Lower leg skin (tissue), 4 donors: ENCODE measurements at regions not wholly inside any gene's neighbourhood (a gene's known extent, or its start where the extent isn't known, plus 50 kb on each side); places are given as distances from the start of the nearest gene placed in this dataset.

ENCODE experiments used
- DNase-seq, 2 donors: peaks; one replicate each; pipeline ENCODE4 v3.0.0-alpha.2; 2019; ENCODE audit warnings: low spot score in 2 of 2
- H3K4me3 ChIP-seq: fragments of 200-600 bp; sonication (generic); 2 replicates; pipeline ENCODE4 v1.5.1; 2017; ENCODE audit warnings: mild to moderate bottlenecking, low read depth; ENCODE audit not compliant: poor library complexity, severe bottlenecking
- CTCF ChIP-seq, 3 donors: fragments of 450-650 bp; IDR thresholded peaks; one replicate each; pipeline ENCODE4 v1.5.1; 2016; ENCODE audit warnings: antibody characterized with exemption in 3 of 3, mild to moderate bottlenecking in 3 of 3, moderate library complexity in 2 of 3
- POLR2A ChIP-seq, 2 donors: fragments of 450-650 bp; IDR thresholded peaks; one replicate each; pipeline ENCODE4 v1.6.1; 2016 to 2017; ENCODE audit warnings: antibody characterized with exemption in 2 of 2, mild to moderate bottlenecking in 1 of 2, moderate library complexity in 1 of 2
- WGBS, 2 donors: methylation state at CpG; one replicate each; pipeline ENCODE4 v1.1.5; 2018; 5-methylcytosine and 5-hydroxymethylcytosine counted together
- intact Hi-C: fragments of 100-400 bp; cut with DNase I; formaldehyde crosslinking; loops from one replicate; pipeline ENCODE4 v1.15.0; 2023; ENCODE audit warnings: low total_unique reads

GRCh38 chr3:72245183-72245811 lies 460.3 kb upstream of the PROK2 start:
- DNase-seq = peak in 1 of 2 donors; percentile 93
- WGBS, 2 donors = 23 to 52% methylated on average over 6 to 9 of the region's 9 CpGs
- TF ChIP-seq POLR2A (IDR thresholded peaks at IDR 0.05) = no peak
- no peak for TF ChIP-seq CTCF (IDR thresholded peaks at IDR 0.05)
- no peak overlapping the region for H3K4me3 ChIP-seq
- intact Hi-C loops = no loop called here

- no peak overlapping the region for H3K4me3 ChIP-seq
- 67 to 84% methylated on average over 5 of the region's 5 CpGs for WGBS, 2 donors
- intact Hi-C loops = no loop called here
- TF ChIP-seq CTCF (IDR thresholded peaks at IDR 0.05) (no peak), POLR2A (IDR thresholded peaks at IDR 0.05) (no peak)
- DNase-seq = no peak
Observed at GRCh38 chr3:72244396-72244795, 459.4 kb upstream of the PROK2 start.

DNA sequence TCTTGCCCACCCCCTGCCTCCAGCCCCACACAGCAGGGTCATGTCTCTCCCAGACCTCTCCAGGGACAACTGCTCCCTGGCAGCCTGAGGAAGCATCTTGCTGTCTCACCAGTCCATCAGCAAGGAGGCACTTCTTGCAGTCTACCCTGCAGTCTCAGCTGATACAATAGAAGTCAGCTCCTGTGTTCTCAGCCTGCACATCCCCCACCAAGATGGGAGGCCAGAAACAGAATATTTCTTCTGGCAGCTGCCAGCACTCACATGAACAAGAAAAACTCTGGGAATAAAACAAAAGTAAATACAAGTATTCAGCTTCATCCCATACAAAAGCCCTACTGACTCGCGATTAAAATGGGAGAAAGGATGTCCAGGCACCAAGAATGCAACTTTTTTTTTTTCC lies 457.4 kb upstream of the PROK2 start:
- no peak overlapping the region for H3K4me3 ChIP-seq
- 83 to 91% methylated on average over 2 of the region's 2 CpGs for WGBS, 2 donors
- TF ChIP-seq CTCF (IDR thresholded peaks at IDR 0.05) (no peak), POLR2A (IDR thresholded peaks at IDR 0.05) (no peak)
- DNase-seq = no peak
- intact Hi-C loops = no loop called here

GRCh38 chr3:72241525-72241924 lies 456.6 kb upstream of the PROK2 start:
- WGBS, 2 donors = 96 to 97% methylated on average over 1 of the region's 1 CpG

DNA sequence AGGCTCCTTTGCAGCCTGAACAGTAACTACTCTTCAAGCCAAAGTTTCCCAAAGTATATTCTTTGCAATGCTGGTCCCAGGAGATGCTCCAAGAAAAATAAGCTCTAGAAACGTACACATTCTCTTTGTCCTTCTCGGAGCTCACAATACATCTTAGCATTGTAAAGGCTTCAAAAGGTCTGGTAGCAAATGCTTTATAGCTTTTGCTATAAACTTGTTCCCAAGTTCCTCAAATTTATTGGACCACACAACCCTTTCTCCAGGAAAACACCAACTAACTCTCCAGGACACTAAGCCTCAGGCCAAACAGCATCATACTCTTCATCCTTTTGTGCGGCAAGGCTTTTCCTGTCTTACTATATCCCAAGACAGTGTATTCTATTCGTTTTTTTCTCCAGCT lies 455.6 kb upstream of the PROK2 start:
- no peak for DNase-seq
- 84 to 91% methylated on average over 4 of the region's 4 CpGs for WGBS, 2 donors
- intact Hi-C loops = loop anchor here (1.0 kb wide), 1 partner anchor 27 kb away; no protein-coding TSS in a partner anchor

More at GRCh38 chr3:72241525-72241924, 456.6 kb upstream of the PROK2 start:
- TF ChIP-seq CTCF (IDR thresholded peaks at IDR 0.05) = no peak
- no peak for TF ChIP-seq POLR2A (IDR thresholded peaks at IDR 0.05)
- DNase-seq = no peak
- H3K4me3 ChIP-seq = no peak overlapping the region
- intact Hi-C loops = no loop called here

More for the DNA sequence above, 455.6 kb upstream of the PROK2 start:
- TF ChIP-seq CTCF (IDR thresholded peaks at IDR 0.05) (no peak), POLR2A (IDR thresholded peaks at IDR 0.05) (no peak)
- no peak overlapping the region for H3K4me3 ChIP-seq
